IMR-90 (cell line): ENCODE measurements at regions not wholly inside any gene's neighbourhood (a gene's known extent, or its start where the extent isn't known, plus 50 kb on each side); places are given as distances from the start of the nearest gene placed in this dataset.

Source experiments
- ATAC-seq: fragments of 200-7000 bp; cut with Tn5 transposase; 2 replicates; pipeline ENCODE4 v1.9.1; 2020; ENCODE audit warnings: low read depth, mild to moderate bottlenecking, moderate library complexity
- BruUV-seq: library from RNA; stranded (reverse); fragments of 400-500 nt; replicated peaks from 2 replicates; lab custom pipeline; 2021; lab: Mats Ljungman, UMichigan
- CTCF ChIA-PET: fragments of 300-600 bp; formaldehyde crosslinking; extraction: SDS; loops from one replicate; lab custom pipeline; 2021; ENCODE audit warnings: antibody characterized with exemption; lab: Yijun Ruan, JAX
- POLR2A ChIA-PET: fragments of 300-600 bp; sonication (Branson Sonifier 250); formaldehyde crosslinking; loops from one replicate; lab custom pipeline; 2022; ENCODE audit warnings: antibody characterized with exemption; ENCODE audit not compliant: unreplicated experiment; lab: Charles Lee
- DNase-seq: peaks from one replicate; pipeline ENCODE4 v3.0.0; 2013
- H2AFZ ChIP-seq: replicated peaks from 2 replicates; pipeline ENCODE3; 2013; ENCODE audit warnings: low read length, mild to moderate bottlenecking; ENCODE audit not compliant: poor library complexity
- H2AK5ac ChIP-seq: 2 replicates; pipeline ENCODE4 v1.6.1; 2013; ENCODE audit warnings: low read depth, low read length, inconsistent platforms
- H2AK9ac ChIP-seq: replicated peaks from 2 replicates; pipeline ENCODE3; 2013; ENCODE audit warnings: mild to moderate bottlenecking, low read depth, low read length, moderate library complexity; ENCODE audit not compliant: poor library complexity
- H2BK120ac ChIP-seq: 2 replicates; pipeline ENCODE4 v1.6.1; 2013; ENCODE audit warnings: low read depth, low read length, inconsistent platforms
- H2BK15ac ChIP-seq: 3 replicates; pipeline ENCODE4 v1.6.1; 2013; ENCODE audit warnings: low read depth, low read length, inconsistent platforms
- H2BK20ac ChIP-seq: 2 replicates; pipeline ENCODE4 v1.6.1; 2013; ENCODE audit warnings: low read depth, mild to moderate bottlenecking, inconsistent platforms, low read length, moderate library complexity
- H2BK5ac ChIP-seq: 2 replicates; pipeline ENCODE4 v1.6.1; 2013; ENCODE audit warnings: mild to moderate bottlenecking, low read depth, low read length, inconsistent platforms; ENCODE audit not compliant: poor library complexity, severe bottlenecking
- H3K14ac ChIP-seq: replicated peaks from 2 replicates; pipeline ENCODE4 v1.6.1; 2013; ENCODE audit warnings: low read depth, low read length, inconsistent platforms
- H3K18ac ChIP-seq: 2 replicates; pipeline ENCODE4 v1.6.1; 2013; ENCODE audit warnings: low read depth, low read length, control low read depth
- H3K23ac ChIP-seq: 2 replicates; pipeline ENCODE4 v1.6.1; 2013; ENCODE audit warnings: low read depth, low read length, inconsistent platforms
- H3K27ac ChIP-seq: 2 replicates; pipeline ENCODE4 v1.5.1; 2013; ENCODE audit warnings: mild to moderate bottlenecking, control low read depth, low read length; ENCODE audit not compliant: insufficient read depth
- H3K27me3 ChIP-seq: 2 replicates; pipeline ENCODE4 v1.6.1; 2013; ENCODE audit warnings: low read length; ENCODE audit not compliant: control insufficient read depth, insufficient read depth
- H3K36me3 ChIP-seq: 2 replicates; pipeline ENCODE4 v1.6.1; 2013; ENCODE audit warnings: low read length, mixed read lengths; ENCODE audit not compliant: control insufficient read depth, insufficient read depth
- H3K4ac ChIP-seq: 2 replicates; pipeline ENCODE4 v1.6.1; 2013; ENCODE audit warnings: low read depth, low read length, inconsistent platforms
- H3K4me1 ChIP-seq: 2 replicates; pipeline ENCODE4 v1.6.1; 2013; ENCODE audit warnings: low read length, mixed read lengths; ENCODE audit not compliant: control insufficient read depth, insufficient read depth
- H3K4me2 ChIP-seq: 2 replicates; pipeline ENCODE4 v1.6.1; 2013; ENCODE audit warnings: low read depth, mild to moderate bottlenecking, control low read depth, low read length, moderate library complexity
- H3K4me3 ChIP-seq: 2 replicates; pipeline ENCODE4 v1.5.1; 2013; ENCODE audit warnings: low read depth, mild to moderate bottlenecking, control low read depth, low read length, moderate library complexity; ENCODE audit not compliant: insufficient read depth
- H3K56ac ChIP-seq: 2 replicates; pipeline ENCODE4 v1.6.1; 2013; ENCODE audit warnings: low read length, inconsistent platforms; ENCODE audit not compliant: insufficient read depth; ENCODE audit errors: extremely low read depth
- H3K79me1 ChIP-seq, 2 experiments: 2 replicates each; pipeline ENCODE4 v1.6.1; 2013; ENCODE audit warnings: low read length in 2 of 2, inconsistent platforms in 1 of 2, low read depth in 1 of 2
- H3K9ac ChIP-seq: 2 replicates; pipeline ENCODE4 v1.6.1; 2013; ENCODE audit warnings: low read depth, low read length, control low read depth
- H3K9me1 ChIP-seq: 2 replicates; pipeline ENCODE4 v1.6.1; 2013; ENCODE audit warnings: low read length, inconsistent platforms; ENCODE audit not compliant: insufficient read depth
- H3K9me3 ChIP-seq: 2 replicates; pipeline ENCODE4 v1.6.1; 2013; ENCODE audit warnings: low read length; ENCODE audit not compliant: control insufficient read depth, insufficient read depth
- H4K20me1 ChIP-seq: 2 replicates; pipeline ENCODE4 v1.6.1; 2013; ENCODE audit warnings: low read length, inconsistent platforms; ENCODE audit not compliant: insufficient read depth
- H4K5ac ChIP-seq: 2 replicates; pipeline ENCODE4 v1.6.1; 2013; ENCODE audit warnings: mild to moderate bottlenecking, low read depth, low read length, control low read depth
- H4K8ac ChIP-seq, 2 experiments: 2 replicates each; pipeline ENCODE4 v1.6.1; 2013; ENCODE audit warnings: low read depth in 2 of 2, low read length in 2 of 2, control low read depth in 1 of 2, inconsistent platforms in 1 of 2
- H4K91ac ChIP-seq: 2 replicates; pipeline ENCODE4 v1.6.1; 2013; ENCODE audit warnings: low read depth, low read length, inconsistent platforms; ENCODE audit not compliant: insufficient read depth
- MAZ ChIP-seq: IDR thresholded peaks from 2 replicates; pipeline ENCODE4 v1.6.1; 2012; ENCODE audit warnings: low read depth, mild to moderate bottlenecking, low read length, improper control_type of control experiment, moderate library complexity, borderline replicate concordance
- SMC3 ChIP-seq: fragments of 150-350 bp; IDR thresholded peaks from 2 replicates; pipeline ENCODE4 v1.6.1; 2016; ENCODE audit warnings: low read depth, mild to moderate bottlenecking, antibody characterized with exemption, low read length, moderate library complexity
- WGBS, 2 experiments: methylation state at CpG; one replicate each; pipeline versions ENCODE4 v1.1.5 to v1.1.7; 2013; ENCODE audit warnings: missing lambda C conversion rate in 2 of 2; ENCODE audit not compliant: insufficient read length in 1 of 2; ENCODE audit errors: extremely low coverage in 2 of 2; 5-methylcytosine and 5-hydroxymethylcytosine counted together
- dilution Hi-C: fragments of 300-500 bp; cut with HindIII; formaldehyde crosslinking; loops from one replicate; pipeline ENCODE4 v1.14.3; 2018; ENCODE audit warnings: low sequenced_read_pairs; ENCODE audit not compliant: unreplicated experiment
- in situ Hi-C: fragments of 300-500 bp; cut with MboI; formaldehyde crosslinking; loops from 3 replicates; pipeline ENCODE4 v1.14.3; 2019; ENCODE audit warnings: low sequenced_read_pairs, inconsistent platforms, mixed read lengths
- intact Hi-C: fragments of 100-400 bp; cut with micrococcal nuclease; formaldehyde crosslinking; loops from 2 replicates; pipeline ENCODE4 v1.10.0; 2022

DNA sequence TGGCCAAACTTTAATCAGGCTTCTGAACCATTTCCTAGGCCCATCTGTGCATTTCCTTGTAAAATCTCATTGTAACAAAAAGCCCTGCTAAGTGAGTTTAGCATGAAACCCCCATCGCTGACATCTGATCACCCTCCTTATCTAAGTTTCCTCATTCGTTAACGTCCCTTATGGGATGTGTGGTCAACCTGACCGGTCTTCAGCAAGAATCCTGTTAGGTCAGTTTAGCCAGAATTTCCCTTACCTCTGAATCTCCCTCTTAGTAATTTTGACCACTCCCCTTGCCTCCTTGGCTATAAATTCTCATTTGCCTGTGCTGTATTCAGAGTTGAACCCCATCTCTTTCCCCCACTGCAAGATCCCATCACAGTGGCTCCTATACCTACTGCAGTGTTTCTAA lies 239.3 kb downstream of the RMST start:
- Histone ChIP-seq H3K4me1 (no peaks in the 10 kb centered on the region), H4K91ac (no peak overlapping the region), H3K27me3 (no peaks in the 10 kb centered on the region), H3K36me3 (no peaks in the 10 kb centered on the region), H3K9me3 (peaks cover 9% of the 10 kb centered on the region), H3K4me2 (no peak overlapping the region), H2AK9ac (no peak overlapping the region), H3K79me1 (no peaks in the 10 kb centered on the region), H3K56ac (no peak overlapping the region), H3K14ac (no peak overlapping the region), H3K4me3 (no peak overlapping the region), H2BK20ac (no peak overlapping the region), H3K18ac (no peak overlapping the region), H2AK5ac (no peak overlapping the region), H2AFZ (no peak overlapping the region), H3K9me1 (no peaks in the 10 kb centered on the region), H4K5ac (no peak overlapping the region), H3K4ac (no peak overlapping the region), H2BK5ac (no peak overlapping the region), H4K20me1 (no peaks in the 10 kb centered on the region), H3K9ac (no peak overlapping the region), H2BK120ac (no peak overlapping the region), H2BK15ac (no peak overlapping the region), H4K8ac (no peak overlapping the region), H3K27ac (no peak overlapping the region), H3K23ac (no peak overlapping the region)
- DNase-seq (no peak), ATAC-seq (no peak)
- no CpG with 5 or more reads among the region's 4 CpGs for WGBS, 2 experiments
- ChIA-PET CTCF (no interaction called here), POLR2A (no interaction called here)
- no TSS peak for BruUV-seq
- dilution Hi-C loops: no loop called here
- intact Hi-C loops: no loop called here
- TF ChIP-seq MAZ (no peak), SMC3 (no peak)
- in situ Hi-C loops: no loop called here
